Neuronal stem cell (in vitro differentiated cells): ENCODE measurements at regions not wholly inside any gene's neighbourhood (a gene's known extent, or its start where the extent isn't known, plus 50 kb on each side); places are given as distances from the start of the nearest gene placed in this dataset.
"Not testable (repeated sequence)": the region's sequence is repeated elsewhere in the genome, so short reads cannot be mapped to it uniquely, and the experiment has no call there.

Source experiments
- DNase-seq: peaks from one replicate; pipeline ENCODE4 v3.0.0-alpha.2; 2013; ENCODE audit warnings: low spot score
- H2AFZ ChIP-seq: one replicate; pipeline ENCODE4 v1.6.1; 2013; ENCODE audit warnings: mild to moderate bottlenecking, low read length, inconsistent platforms
- H2AK5ac ChIP-seq: 2 replicates; pipeline ENCODE4 v1.6.1; 2013; ENCODE audit warnings: low read depth, mild to moderate bottlenecking, inconsistent platforms, low read length, moderate library complexity, mixed read lengths
- H2BK120ac ChIP-seq: 2 replicates; pipeline ENCODE4 v1.6.1; 2013; ENCODE audit warnings: low read depth, mild to moderate bottlenecking, inconsistent platforms, low read length, moderate library complexity, mixed read lengths
- H2BK12ac ChIP-seq: one replicate; pipeline ENCODE4 v1.6.1; 2013; ENCODE audit warnings: low read length, inconsistent platforms
- H2BK15ac ChIP-seq: 2 replicates; pipeline ENCODE4 v1.6.1; 2013; ENCODE audit warnings: mild to moderate bottlenecking, low read length, inconsistent platforms, mixed read lengths
- H2BK5ac ChIP-seq: one replicate; pipeline ENCODE4 v1.6.1; 2013; ENCODE audit warnings: inconsistent platforms, mild to moderate bottlenecking, low read length, moderate library complexity
- H3K14ac ChIP-seq: one replicate; pipeline ENCODE4 v1.6.1; 2013; ENCODE audit warnings: low read length, inconsistent platforms
- H3K18ac ChIP-seq: 2 replicates; pipeline ENCODE4 v1.6.1; 2013; ENCODE audit warnings: low read length, inconsistent platforms
- H3K23ac ChIP-seq: 2 replicates; pipeline ENCODE4 v1.6.1; 2013; ENCODE audit warnings: low read depth, mild to moderate bottlenecking, mixed read lengths, low read length, inconsistent platforms; ENCODE audit not compliant: poor library complexity
- H3K27ac ChIP-seq: replicated peaks from 3 replicates; pipeline ENCODE4 v1.5.1; 2013; ENCODE audit warnings: low read length, inconsistent platforms
- H3K27me3 ChIP-seq, 3 experiments: 2 replicates each; pipeline ENCODE4 v1.6.1; 2013; ENCODE audit warnings: low read length in 3 of 3, mild to moderate bottlenecking in 2 of 3, inconsistent platforms in 1 of 3, low read depth in 1 of 3, mixed read lengths in 1 of 3, moderate library complexity in 1 of 3; ENCODE audit not compliant: control insufficient read depth in 3 of 3, insufficient read depth in 3 of 3
- H3K36me3 ChIP-seq, 2 donors: replicated peaks in 1 of 2; 2 replicates each; pipeline ENCODE4 v1.6.1; 2013; ENCODE audit warnings: low read length in 2 of 2; ENCODE audit not compliant: control insufficient read depth in 2 of 2, insufficient read depth in 2 of 2
- H3K4ac ChIP-seq: 2 replicates; pipeline ENCODE4 v1.6.1; 2013; ENCODE audit warnings: inconsistent platforms, mild to moderate bottlenecking, low read length, moderate library complexity
- H3K4me1 ChIP-seq, 2 donors: 1 replicate in 1 of 2; 2 replicates in 1 of 2; pipeline ENCODE4 v1.6.1; 2013; ENCODE audit warnings: low read length in 2 of 2, low read depth in 1 of 2; ENCODE audit not compliant: control insufficient read depth in 2 of 2, insufficient read depth in 1 of 2
- H3K4me2 ChIP-seq: one replicate; pipeline ENCODE4 v1.6.1; 2013; ENCODE audit warnings: mild to moderate bottlenecking, low read length, inconsistent platforms; ENCODE audit not compliant: insufficient read depth, poor library complexity, severe bottlenecking
- H3K4me3 ChIP-seq, 2 donors: 2 replicates each; pipeline ENCODE4 v1.5.1; 2013; ENCODE audit warnings: low read length in 2 of 2, mild to moderate bottlenecking in 2 of 2, inconsistent platforms in 1 of 2, moderate library complexity in 1 of 2
- H3K79me1 ChIP-seq: one replicate; pipeline ENCODE4 v1.6.1; 2013; ENCODE audit warnings: low read depth, mild to moderate bottlenecking, inconsistent platforms, low read length, moderate library complexity
- H3K9ac ChIP-seq: one replicate; pipeline ENCODE4 v1.6.1; 2013; ENCODE audit warnings: mild to moderate bottlenecking, low read depth, low read length, inconsistent platforms; ENCODE audit not compliant: poor library complexity
- H3K9me3 ChIP-seq, 2 donors: replicated peaks in 1 of 2; 2 replicates each; pipeline versions ENCODE3 to v1.6.1; 2013; ENCODE audit warnings: low read length in 2 of 2, mild to moderate bottlenecking in 2 of 2, inconsistent platforms in 1 of 2, low read depth in 1 of 2, mixed read lengths in 1 of 2, moderate library complexity in 1 of 2; ENCODE audit not compliant: control insufficient read depth in 2 of 2, insufficient read depth in 1 of 2
- H4K8ac ChIP-seq: one replicate; pipeline ENCODE4 v1.6.1; 2013; ENCODE audit warnings: low read depth, mild to moderate bottlenecking, inconsistent platforms, low read length, moderate library complexity
- H4K91ac ChIP-seq: one replicate; pipeline ENCODE4 v1.6.1; 2013; ENCODE audit warnings: low read length, low read depth, mild to moderate bottlenecking, inconsistent platforms; ENCODE audit not compliant: poor library complexity
- WGBS, 2 donors: extraction: QIAGEN DNeasy Blood & Tissue Kit; methylation state at CpG; one replicate each; pipeline ENCODE4 v1.1.7; 2013; ENCODE audit warnings: missing lambda C conversion rate in 2 of 2, mixed read lengths in 1 of 2; ENCODE audit not compliant: insufficient read length in 2 of 2, insufficient replicate concordance in 1 of 2; ENCODE audit errors: extremely low coverage in 2 of 2; 5-methylcytosine and 5-hydroxymethylcytosine counted together

DNA sequence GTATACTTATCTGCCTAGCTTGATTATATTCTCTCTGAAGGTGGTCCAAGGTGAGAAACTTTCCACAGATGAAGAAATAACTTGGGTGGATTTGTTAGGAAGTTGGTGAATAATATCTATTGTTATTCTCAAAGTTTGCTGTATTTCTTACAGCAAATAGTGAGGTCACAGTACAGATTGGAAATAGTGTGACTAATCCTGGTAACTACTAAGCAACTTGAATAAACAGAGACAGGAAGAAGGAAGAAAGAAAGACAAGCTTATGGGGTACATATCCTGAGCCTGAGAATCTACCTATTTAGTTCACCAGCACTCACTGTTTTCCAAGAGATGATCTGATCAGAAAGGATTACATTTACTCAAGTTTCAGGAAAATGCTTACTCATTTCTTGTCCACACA lies 1416.1 kb downstream of the RPA4 start:
- Histone ChIP-seq H2BK12ac (no peak overlapping the region), H3K4me2 (no peak overlapping the region), H3K4me3 (no peak overlapping the region), H3K27ac (no peak overlapping the region), H4K8ac (no peak overlapping the region), H3K4me1 (no peaks in the 10 kb centered on the region), H2BK120ac (no peak overlapping the region), H3K4ac (no peak overlapping the region), H3K36me3 (no peaks in the 10 kb centered on the region), H3K27me3 (no peaks in the 10 kb centered on the region), H2BK5ac (no peak overlapping the region), H4K91ac (no peak overlapping the region), H3K9me3 (no peaks in the 10 kb centered on the region), H2BK15ac (no peak overlapping the region), H3K14ac (no peak overlapping the region), H3K23ac (no peak overlapping the region), H3K18ac (no peak overlapping the region), H3K9ac (no peak overlapping the region), H3K79me1 (no peaks in the 10 kb centered on the region), H2AK5ac (no peak overlapping the region), H2AFZ (no peak overlapping the region)
- no peak for DNase-seq

- H3K27me3 ChIP-seq, H3K4ac ChIP-seq, H3K79me1 ChIP-seq, H2BK15ac ChIP-seq, H3K36me3 ChIP-seq, H2BK5ac ChIP-seq, H2BK120ac ChIP-seq, H3K9ac ChIP-seq, H2AFZ ChIP-seq, H3K27ac ChIP-seq, H2AK5ac ChIP-seq, H3K4me1 ChIP-seq, H2BK12ac ChIP-seq, H4K91ac ChIP-seq, H3K14ac ChIP-seq, H3K4me2 ChIP-seq, H3K18ac ChIP-seq, DNase-seq, H3K9me3 ChIP-seq, H3K23ac ChIP-seq, H4K8ac ChIP-seq, H3K4me3 ChIP-seq: not testable (repeated sequence)
- no CpG with 5 or more reads among the region's 13 CpGs for WGBS, 2 donors
Measured at GRCh38 chrX:98300536-98300935, 1416.8 kb downstream of the RPA4 start.

- no peak overlapping the region for H2BK12ac ChIP-seq
- H2BK5ac ChIP-seq = no peak overlapping the region
- no peak overlapping the region for H2AFZ ChIP-seq
- H3K4me2 ChIP-seq = no peak overlapping the region
- no peak overlapping the region for H2AK5ac ChIP-seq
- no peak overlapping the region for H2BK15ac ChIP-seq
- no CpG with 5 or more reads among the region's 2 CpGs for WGBS, 2 donors
- H3K27me3 ChIP-seq = no peaks in the 10 kb centered on the region
- no peak overlapping the region for H4K91ac ChIP-seq
- no peaks in the 10 kb centered on the region for H3K79me1 ChIP-seq
- no peaks in the 10 kb centered on the region for H3K4me1 ChIP-seq
- H3K4ac ChIP-seq = no peak overlapping the region
- H3K9me3 ChIP-seq = no peaks in the 10 kb centered on the region
- no peak for DNase-seq
- H3K9ac ChIP-seq = no peak overlapping the region
- no peak overlapping the region for H2BK120ac ChIP-seq
- H3K18ac ChIP-seq = no peak overlapping the region
- no peak overlapping the region for H3K4me3 ChIP-seq
- H4K8ac ChIP-seq = no peak overlapping the region
- no peak overlapping the region for H3K14ac ChIP-seq
- no peaks in the 10 kb centered on the region for H3K36me3 ChIP-seq
- no peak overlapping the region for H3K23ac ChIP-seq
- no peak overlapping the region for H3K27ac ChIP-seq
Measured at GRCh38 chrX:98331407-98331806, 1447.7 kb downstream of the RPA4 start.

DNA sequence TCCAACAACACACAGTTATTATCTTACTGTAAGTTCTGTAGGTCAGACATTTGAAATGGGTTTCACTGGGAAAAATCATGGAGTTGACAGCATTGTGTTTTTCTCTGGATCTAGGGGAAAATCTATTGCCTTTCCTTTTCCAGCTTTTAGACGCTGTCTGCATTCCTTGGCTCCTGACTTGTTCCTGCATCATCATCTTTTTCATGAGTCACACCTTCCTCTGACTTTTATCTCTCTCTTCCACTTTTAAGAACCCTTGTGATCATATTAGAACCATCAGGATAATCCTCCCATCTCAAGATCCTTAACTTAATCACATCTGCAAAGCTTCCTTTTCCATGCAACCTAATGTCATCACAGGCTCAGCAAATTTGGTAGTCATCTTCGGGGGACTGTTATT lies 1454.8 kb downstream of the RPA4 start:
- no peak overlapping the region for H2BK12ac ChIP-seq
- H3K4me1 ChIP-seq = no peaks in the 10 kb centered on the region
- no peaks in the 10 kb centered on the region for H3K27me3 ChIP-seq
- no peak overlapping the region for H3K4me2 ChIP-seq
- no peak overlapping the region for H2AK5ac ChIP-seq
- no peaks in the 10 kb centered on the region for H3K79me1 ChIP-seq
- H3K9me3 ChIP-seq = peaks cover 0 to 6% of the 10 kb centered on the region in 2 donors
- no peak overlapping the region for H3K14ac ChIP-seq
- H4K8ac ChIP-seq = no peak overlapping the region
- no peak overlapping the region for H3K4me3 ChIP-seq
- H3K27ac ChIP-seq = no peak overlapping the region
- H2BK120ac ChIP-seq = no peak overlapping the region
- H4K91ac ChIP-seq = no peak overlapping the region
- no CpG with 5 or more reads among the region's 2 CpGs for WGBS, 2 donors
- no peak overlapping the region for H3K4ac ChIP-seq
- no peak overlapping the region for H3K9ac ChIP-seq
- H3K36me3 ChIP-seq = no peaks in the 10 kb centered on the region
- H3K23ac ChIP-seq = no peak overlapping the region
- no peak overlapping the region for H2BK5ac ChIP-seq
- H2AFZ ChIP-seq = no peak overlapping the region
- no peak for DNase-seq
- no peak overlapping the region for H3K18ac ChIP-seq
- no peak overlapping the region for H2BK15ac ChIP-seq
